PFSK-1 (cell line): ENCODE measurements at regions not wholly inside any gene's neighbourhood (a gene's known extent, or its start where the extent isn't known, plus 50 kb on each side); places are given as distances from the start of the nearest gene placed in this dataset.

ENCODE experiments used
- FOXP2 ChIP-seq: optimal IDR thresholded peaks from 2 replicates; pipeline ENCODE3; 2011; ENCODE audit warnings: borderline replicate concordance, control low read depth, inconsistent platforms; ENCODE audit not compliant: insufficient read depth; ENCODE audit errors: extremely low read length, extremely low read depth
- POLR2AphosphoS5 ChIP-seq: IDR thresholded peaks from 2 replicates; pipeline ENCODE4 v1.6.1; 2012; ENCODE audit warnings: low read depth, mild to moderate bottlenecking, control low read depth, low read length, moderate library complexity
- REST ChIP-seq, 2 experiments: IDR thresholded peaks; 2 replicates each; pipeline versions ENCODE4 v1.6.1 to v1.8.0; 2011 to 2012; ENCODE audit warnings: low read depth in 2 of 2, low read length in 2 of 2, control low read depth in 1 of 2, inconsistent platforms in 1 of 2, mild to moderate bottlenecking in 1 of 2, moderate library complexity in 1 of 2; ENCODE audit not compliant: insufficient read depth in 1 of 2
- SIN3A ChIP-seq: IDR thresholded peaks from 2 replicates; pipeline ENCODE4 v1.6.1; 2012; ENCODE audit warnings: mild to moderate bottlenecking, low read length, moderate library complexity, borderline replicate concordance; ENCODE audit not compliant: insufficient read depth
- TAF1 ChIP-seq: IDR thresholded peaks from 2 replicates; pipeline ENCODE4 v1.6.1; 2012; ENCODE audit warnings: low read length, control low read depth, borderline replicate concordance; ENCODE audit not compliant: insufficient read depth

DNA sequence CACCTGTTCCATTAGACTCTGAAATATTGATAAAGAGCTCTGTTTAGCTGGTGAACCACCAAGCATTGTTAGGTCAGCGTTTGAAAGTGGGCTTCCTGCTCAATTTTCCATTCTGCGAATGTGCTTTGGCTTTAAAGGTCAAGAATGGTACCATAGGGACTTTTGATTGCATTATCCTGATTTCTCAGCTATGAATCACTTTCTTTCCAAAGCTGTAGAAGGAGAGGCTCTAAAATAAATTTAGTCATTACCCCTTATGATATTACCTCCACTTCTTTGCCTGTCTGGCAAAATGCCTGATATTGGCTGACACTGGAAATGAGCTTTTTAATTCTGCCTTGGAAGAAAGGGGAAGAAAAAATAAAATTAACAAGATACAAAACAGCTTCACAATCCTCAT, 237.2 kb upstream of the CTNND2 start:
- TF ChIP-seq SIN3A (no peak), FOXP2 (no peak), REST (IDR thresholded peaks at IDR 0.05; ENCODE audit: insufficient read depth in 1 of 2, low read depth in 2 of 2, low read length in 2 of 2) (no peak), TAF1 (no peak), POLR2AphosphoS5 (no peak)

GRCh38 chr5:12133520-12133919, 229.3 kb upstream of the CTNND2 start:
- TF ChIP-seq SIN3A = no peak
- no peak for TF ChIP-seq REST (IDR thresholded peaks at IDR 0.05; ENCODE audit: insufficient read depth in 1 of 2, low read depth in 2 of 2, low read length in 2 of 2)
- no peak for TF ChIP-seq FOXP2
- TF ChIP-seq POLR2AphosphoS5 = no peak
- TF ChIP-seq TAF1 = no peak

GRCh38 chr5:12125895-12126294, 221.6 kb upstream of the CTNND2 start:
- no peak for TF ChIP-seq REST (IDR thresholded peaks at IDR 0.05; ENCODE audit: insufficient read depth in 1 of 2, low read depth in 2 of 2, low read length in 2 of 2)
- no peak for TF ChIP-seq POLR2AphosphoS5
- no peak for TF ChIP-seq FOXP2
- no peak for TF ChIP-seq SIN3A
- TF ChIP-seq TAF1 = no peak

- no peak for TF ChIP-seq REST (IDR thresholded peaks at IDR 0.05; ENCODE audit: insufficient read depth in 1 of 2, low read depth in 2 of 2, low read length in 2 of 2)
- TF ChIP-seq FOXP2 = no peak
- no peak for TF ChIP-seq TAF1
- no peak for TF ChIP-seq POLR2AphosphoS5
- TF ChIP-seq SIN3A = no peak
Measured at GRCh38 chr5:12119657-12120056, 215.4 kb upstream of the CTNND2 start.

- TF ChIP-seq SIN3A = no peak
- no peak for TF ChIP-seq TAF1
- TF ChIP-seq POLR2AphosphoS5 = no peak
- TF ChIP-seq FOXP2 = no peak
- no peak for TF ChIP-seq REST (IDR thresholded peaks at IDR 0.05; ENCODE audit: insufficient read depth in 1 of 2, low read depth in 2 of 2, low read length in 2 of 2)
Measured at GRCh38 chr5:12114075-12114474, 209.8 kb upstream of the CTNND2 start.
